ENCODE measurements at regions not wholly inside any gene's neighbourhood (a gene's known extent, or its start where the extent isn't known, plus 50 kb on each side); places are given as distances from the start of the nearest gene placed in this dataset.

DNA sequence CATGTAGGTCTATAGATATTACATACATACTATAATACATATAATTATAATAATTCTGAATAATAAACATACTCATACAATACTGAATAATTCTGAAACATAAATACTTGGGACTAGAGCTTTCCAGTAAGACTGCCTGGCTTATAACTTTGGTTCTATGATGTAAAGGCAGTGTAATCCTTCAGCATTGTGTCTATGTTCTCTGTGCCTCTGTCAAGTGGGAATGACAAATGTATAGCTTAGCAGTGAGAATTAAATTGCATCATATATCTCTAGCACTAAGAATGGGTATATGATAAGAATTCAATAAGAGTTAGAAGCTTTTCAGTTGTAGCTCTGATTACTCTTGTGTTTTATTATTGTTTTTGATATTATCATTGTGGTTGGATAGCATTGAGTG is 1469.3 kb downstream of the CDH8 start:
- Histone ChIP-seq H3K4me2 (no peak overlapping the region), H3K36me3 (ENCODE audit: low read depth) (no peaks in the 10 kb centered on the region), H3F3A (ENCODE audit: insufficient read depth, low read depth) (no peaks in the 10 kb centered on the region), H3K9me3 (ENCODE audit: insufficient read depth, low read depth) (no peaks in the 10 kb centered on the region), H3K79me2 (ENCODE audit: low read depth) (no peaks in the 10 kb centered on the region), H3K27ac (no peak overlapping the region), H2AFZ (no peak overlapping the region), H4K20me1 (ENCODE audit: insufficient read depth) (no peaks in the 10 kb centered on the region), H3K4me3 (no peak overlapping the region), H3K4me1 (replicated peaks; ENCODE audit: insufficient read depth) (no peaks in the 10 kb centered on the region), H3K9me2 (ENCODE audit: insufficient read depth) (no peaks in the 10 kb centered on the region), H3K27me3 (ENCODE audit: insufficient read depth, low read depth) (no peaks in the 10 kb centered on the region)
- BruUV-seq (replicated peaks) = no TSS peak
- intact Hi-C loops (cut with micrococcal nuclease; ENCODE audit: unreplicated experiment) = no loop called here
- POLR2A ChIA-PET (ENCODE audit: unreplicated experiment) = no interaction called here
- no peak for DNase-seq
- TF ChIP-seq, protein P1, sequence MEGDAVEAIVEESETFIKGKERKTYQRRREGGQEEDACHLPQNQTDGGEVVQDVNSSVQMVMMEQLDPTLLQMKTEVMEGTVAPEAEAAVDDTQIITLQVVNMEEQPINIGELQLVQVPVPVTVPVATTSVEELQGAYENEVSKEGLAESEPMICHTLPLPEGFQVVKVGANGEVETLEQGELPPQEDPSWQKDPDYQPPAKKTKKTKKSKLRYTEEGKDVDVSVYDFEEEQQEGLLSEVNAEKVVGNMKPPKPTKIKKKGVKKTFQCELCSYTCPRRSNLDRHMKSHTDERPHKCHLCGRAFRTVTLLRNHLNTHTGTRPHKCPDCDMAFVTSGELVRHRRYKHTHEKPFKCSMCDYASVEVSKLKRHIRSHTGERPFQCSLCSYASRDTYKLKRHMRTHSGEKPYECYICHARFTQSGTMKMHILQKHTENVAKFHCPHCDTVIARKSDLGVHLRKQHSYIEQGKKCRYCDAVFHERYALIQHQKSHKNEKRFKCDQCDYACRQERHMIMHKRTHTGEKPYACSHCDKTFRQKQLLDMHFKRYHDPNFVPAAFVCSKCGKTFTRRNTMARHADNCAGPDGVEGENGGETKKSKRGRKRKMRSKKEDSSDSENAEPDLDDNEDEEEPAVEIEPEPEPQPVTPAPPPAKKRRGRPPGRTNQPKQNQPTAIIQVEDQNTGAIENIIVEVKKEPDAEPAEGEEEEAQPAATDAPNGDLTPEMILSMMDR (conservative IDR thresholded peaks at IDR 0.05) = no peak
- no peak for TF ChIP-seq EZH2 (IDR thresholded peaks at IDR 0.05; ENCODE audit: low read depth)
- CTCF ChIA-PET = no interaction called here

GRCh38 chr16:60564588-60564987 is 1471.7 kb downstream of the CDH8 start:
- no peak for DNase-seq
- POLR2A ChIA-PET (ENCODE audit: unreplicated experiment) = no interaction called here
- no peaks in the 10 kb centered on the region for H3K79me2 ChIP-seq (ENCODE audit: low read depth)
- intact Hi-C loops (cut with micrococcal nuclease; ENCODE audit: unreplicated experiment) = no loop called here
- no peaks in the 10 kb centered on the region for H3F3A ChIP-seq (ENCODE audit: insufficient read depth, low read depth)
- CTCF ChIA-PET = no interaction called here
- no peak overlapping the region for H3K4me2 ChIP-seq
- no peak for TF ChIP-seq EZH2 (IDR thresholded peaks at IDR 0.05; ENCODE audit: low read depth)
- TF ChIP-seq, protein P1 (conservative IDR thresholded peaks at IDR 0.05) = no peak
- BruUV-seq (replicated peaks) = no TSS peak
- no peaks in the 10 kb centered on the region for H3K27me3 ChIP-seq (ENCODE audit: insufficient read depth, low read depth)
- H3K4me1 ChIP-seq (replicated peaks; ENCODE audit: insufficient read depth) = no peaks in the 10 kb centered on the region
- no peaks in the 10 kb centered on the region for H4K20me1 ChIP-seq (ENCODE audit: insufficient read depth)
- H2AFZ ChIP-seq = no peak overlapping the region; the same call in 1 of the 2 replicates
- no peaks in the 10 kb centered on the region for H3K9me2 ChIP-seq (ENCODE audit: insufficient read depth)
- no peak overlapping the region for H3K27ac ChIP-seq
- no peak overlapping the region for H3K4me3 ChIP-seq
- no peaks in the 10 kb centered on the region for H3K36me3 ChIP-seq (ENCODE audit: low read depth)
- no peaks in the 10 kb centered on the region for H3K9me3 ChIP-seq (ENCODE audit: insufficient read depth, low read depth)

DNA sequence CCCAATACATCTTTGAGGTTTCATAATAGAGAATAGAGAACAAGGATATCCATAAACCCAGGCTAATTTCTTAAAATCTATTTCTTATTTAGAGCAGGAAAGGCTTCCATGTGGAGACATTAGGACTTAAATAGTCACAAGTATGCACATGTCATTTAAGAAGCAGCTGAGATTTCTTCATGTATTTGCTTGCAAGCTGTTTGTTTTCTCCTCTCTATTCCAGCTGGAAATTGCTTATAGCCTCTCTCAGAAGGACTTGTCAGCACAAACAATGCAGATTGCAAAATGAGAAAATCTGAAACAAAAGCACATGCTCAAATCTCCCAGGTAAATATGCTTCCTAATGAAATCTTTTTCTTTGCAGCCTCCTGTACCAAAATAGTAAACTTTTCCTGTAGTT is 1473.1 kb downstream of the CDH8 start:
- no peak overlapping the region for H3K4me2 ChIP-seq
- ChIA-PET CTCF (no interaction called here), POLR2A (ENCODE audit: unreplicated experiment) (no interaction called here)
- no peak overlapping the region for H3K4me3 ChIP-seq
- no peaks in the 10 kb centered on the region for H3K9me3 ChIP-seq (ENCODE audit: insufficient read depth, low read depth)
- H3K9me2 ChIP-seq (ENCODE audit: insufficient read depth) = no peaks in the 10 kb centered on the region
- H4K20me1 ChIP-seq (ENCODE audit: insufficient read depth) = no peaks in the 10 kb centered on the region
- TF ChIP-seq EZH2 (IDR thresholded peaks at IDR 0.05; ENCODE audit: low read depth) = no peak
- TF ChIP-seq, protein P1 (conservative IDR thresholded peaks at IDR 0.05) = no peak
- H3K79me2 ChIP-seq (ENCODE audit: low read depth) = no peaks in the 10 kb centered on the region
- DNase-seq = no peak
- no peak overlapping the region for H2AFZ ChIP-seq
- no peaks in the 10 kb centered on the region for H3K4me1 ChIP-seq (replicated peaks; ENCODE audit: insufficient read depth)
- no peaks in the 10 kb centered on the region for H3K36me3 ChIP-seq (ENCODE audit: low read depth)
- H3K27me3 ChIP-seq (ENCODE audit: insufficient read depth, low read depth) = no peaks in the 10 kb centered on the region
- BruUV-seq (replicated peaks) = no TSS peak
- no peaks in the 10 kb centered on the region for H3F3A ChIP-seq (ENCODE audit: insufficient read depth, low read depth)
- no peak overlapping the region for H3K27ac ChIP-seq
- intact Hi-C loops (cut with micrococcal nuclease; ENCODE audit: unreplicated experiment) = no loop called here

Measured in PC-9 (cell line).